C4-2B (cell line): ENCODE measurements at regions not wholly inside any gene's neighbourhood (a gene's known extent, or its start where the extent isn't known, plus 50 kb on each side); places are given as distances from the start of the nearest gene placed in this dataset.
"Not testable (repeated sequence)": the region's sequence is repeated elsewhere in the genome, so short reads cannot be mapped to it uniquely, and the experiment has no call there.

ENCODE experiments used
- CTCF ChIP-seq: fragments of 450-650 bp; conservative IDR thresholded peaks from 2 replicates; pipeline ENCODE4 v1.5.1; 2017; ENCODE audit warnings: mild to moderate bottlenecking
- ZFX ChIP-seq: fragments of 450-650 bp; IDR thresholded peaks from 2 replicates; pipeline ENCODE4 v1.6.1; 2017

- TF ChIP-seq CTCF, ZFX: not testable (repeated sequence)
These were observed 201.7 kb upstream of the OR4C13 start for GRCh38 chr11:49750447-49750846.
